NCI-H2081 treated with DMSO at 0.1 percent for 48 hours (cell line): ENCODE measurements at regions not wholly inside any gene's neighbourhood (a gene's known extent, or its start where the extent isn't known, plus 50 kb on each side); places are given as distances from the start of the nearest gene placed in this dataset.

ENCODE experiments used
- DNase-seq: peaks from one replicate; lab custom pipeline; 2025; lab: John Stamatoyannopoulos, UW

DNA sequence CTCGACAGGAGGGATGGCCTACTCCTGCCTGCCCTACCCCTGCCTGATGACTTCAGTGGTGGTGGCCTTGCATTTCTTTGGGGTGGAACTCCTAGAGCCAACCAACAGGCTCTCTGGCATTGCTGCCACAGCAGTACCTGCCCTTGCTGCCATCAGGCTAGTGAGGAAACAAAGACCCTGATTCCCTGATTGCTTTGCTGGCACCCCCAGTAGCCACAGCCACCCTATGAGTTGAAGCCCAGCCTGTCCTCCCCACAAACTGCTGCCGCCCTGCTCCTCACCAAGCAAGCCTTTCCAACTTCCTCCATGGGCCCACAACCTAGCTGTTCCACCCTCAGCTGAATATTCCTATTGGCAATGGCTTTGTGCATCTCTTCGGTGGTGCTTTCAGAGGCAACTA lies 52.5 kb upstream of the KHDRBS2 start:
- DNase-seq, result no peak
